ENCODE measurements at regions not wholly inside any gene's neighbourhood (a gene's known extent, or its start where the extent isn't known, plus 50 kb on each side); places are given as distances from the start of the nearest gene placed in this dataset.
"Not testable (repeated sequence)": the region's sequence is repeated elsewhere in the genome, so short reads cannot be mapped to it uniquely, and the experiment has no call there.

DNA sequence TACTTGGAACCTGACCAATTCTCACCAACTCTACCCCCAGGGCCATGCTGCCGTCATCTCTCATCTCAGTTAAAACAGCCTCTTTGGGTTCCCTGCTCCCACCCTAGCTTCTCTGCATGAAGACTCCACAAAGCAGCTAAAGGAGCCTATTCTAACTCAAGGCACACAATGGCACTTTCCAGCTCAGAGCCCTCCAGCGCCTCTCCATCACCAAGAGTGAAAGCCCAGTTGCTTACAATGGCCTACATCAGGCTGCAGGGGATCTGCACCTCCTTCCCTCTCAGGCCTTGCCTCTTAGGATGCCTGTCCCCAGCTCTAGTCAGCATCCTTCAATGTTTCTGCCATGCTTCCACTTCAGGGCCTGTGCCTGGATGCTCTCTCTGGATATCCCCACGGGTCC, 83.7 kb upstream of the GNAZ start:
- no peak for TF ChIP-seq CTCF (IDR thresholded peaks at IDR 0.05)
- no peak overlapping the region for H3K4me3 ChIP-seq
- ATAC-seq (no peak), DNase-seq (no peak)
- no peaks in the 10 kb centered on the region for H3K27me3 ChIP-seq
- no peaks in the 10 kb centered on the region for H3K4me1 ChIP-seq
- intact Hi-C loops (cut with DNase I) = no loop called here
- H3K9me3 ChIP-seq = no peaks in the 10 kb centered on the region
- H3K36me3 ChIP-seq = no peaks in the 10 kb centered on the region
- no peak overlapping the region for H3K27ac ChIP-seq

DNA sequence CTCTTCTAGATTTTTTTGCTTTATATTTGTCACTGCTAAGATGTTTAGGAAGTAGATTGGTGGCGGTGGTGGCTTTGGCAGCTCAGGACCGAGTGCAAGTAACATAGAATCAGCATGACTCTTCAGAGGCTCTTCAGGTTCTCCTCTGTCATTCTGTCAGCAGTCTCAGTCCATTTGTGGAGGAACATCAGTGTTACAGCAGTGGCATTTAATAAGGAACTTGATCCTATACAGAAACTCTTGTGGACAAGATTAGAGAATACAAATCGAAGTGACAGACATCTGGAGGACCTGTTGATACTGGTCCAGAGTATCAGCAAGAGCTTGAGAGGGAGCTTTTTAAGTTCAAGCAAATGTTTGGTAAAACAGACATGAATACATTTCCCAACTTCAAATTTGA, 82.2 kb upstream of the GNAZ start:
- H3K4me1 ChIP-seq = no peaks in the 10 kb centered on the region
- ATAC-seq = no peak
- H3K4me3 ChIP-seq = no peak overlapping the region
- no peaks in the 10 kb centered on the region for H3K9me3 ChIP-seq
- no peak for TF ChIP-seq CTCF (IDR thresholded peaks at IDR 0.05)
- H3K36me3 ChIP-seq = no peaks in the 10 kb centered on the region
- no peaks in the 10 kb centered on the region for H3K27me3 ChIP-seq
- intact Hi-C loops (cut with DNase I) = no loop called here
- no peak overlapping the region for H3K27ac ChIP-seq
- no peak for DNase-seq

GRCh38 chr22:22988785-22989184, 81.5 kb upstream of the GNAZ start:
- Histone ChIP-seq H3K4me3 (no peak overlapping the region), H3K27ac (no peak overlapping the region), H3K36me3 (no peaks in the 10 kb centered on the region), H3K4me1 (no peaks in the 10 kb centered on the region), H3K9me3 (no peaks in the 10 kb centered on the region), H3K27me3 (no peaks in the 10 kb centered on the region)
- no peak for TF ChIP-seq CTCF (IDR thresholded peaks at IDR 0.05)
- no peak for ATAC-seq
- no peak for DNase-seq
- intact Hi-C loops (cut with DNase I) = no loop called here

DNA sequence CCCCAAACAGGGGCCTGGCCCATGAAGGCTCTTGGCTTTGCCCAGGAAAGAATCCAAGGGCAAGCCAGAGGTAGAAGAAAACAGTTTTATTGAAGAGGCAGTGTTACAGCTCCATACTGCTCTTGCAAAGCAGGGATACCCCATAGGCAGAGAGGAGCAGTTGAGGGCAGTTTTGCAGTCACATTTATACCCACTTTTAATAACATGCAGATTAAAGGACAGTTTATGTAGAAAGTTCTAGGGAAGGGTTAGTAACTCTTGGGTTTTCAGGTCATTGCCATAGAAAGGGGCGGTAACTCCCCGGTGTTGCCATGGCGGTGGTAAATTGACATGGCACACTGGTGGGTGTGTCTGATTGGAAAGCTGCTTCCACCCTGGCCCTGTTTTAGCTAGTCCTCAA, 80.5 kb upstream of the GNAZ start:
- intact Hi-C loops (cut with DNase I) = no loop called here

DNA sequence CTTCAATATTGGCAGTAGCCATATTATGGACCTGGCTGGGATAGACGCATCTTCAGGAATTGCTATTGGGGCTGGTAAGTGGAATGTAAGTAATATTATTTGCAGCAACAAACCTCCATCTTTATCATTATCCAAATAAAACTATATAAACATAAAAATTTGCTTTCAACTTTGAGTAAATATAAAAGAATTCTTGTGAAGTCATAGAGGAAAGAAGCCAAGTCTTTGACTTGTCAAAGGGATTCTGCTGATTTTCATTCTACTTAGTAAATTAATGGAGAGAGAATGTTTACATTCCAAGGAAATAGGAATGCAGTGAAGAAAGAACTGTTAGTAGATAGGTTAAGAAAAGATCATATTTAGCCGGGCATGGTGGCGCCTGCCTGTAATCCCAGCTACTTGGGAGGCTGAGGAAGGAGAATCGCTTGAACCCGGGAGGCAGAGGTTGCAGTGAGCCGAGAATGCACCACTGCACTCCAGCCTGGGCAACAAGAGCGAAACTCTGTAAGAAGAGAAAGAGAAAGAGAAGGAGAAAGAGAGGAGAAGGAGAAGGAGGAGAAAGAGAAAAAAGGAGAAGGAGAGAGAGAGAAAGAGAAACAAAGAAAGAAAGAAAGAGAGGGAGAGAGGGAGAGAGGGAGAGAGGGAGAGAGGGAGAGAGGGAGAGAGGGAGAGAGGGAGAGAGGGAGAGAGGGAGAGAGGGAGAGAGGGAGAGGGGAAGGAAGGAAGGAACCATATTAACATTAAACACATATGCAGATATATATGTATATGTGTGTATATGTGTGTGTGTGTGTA, 79.4 kb upstream of the GNAZ start:
- H3K4me1 ChIP-seq; H3K36me3 ChIP-seq; H3K9me3 ChIP-seq; H3K27me3 ChIP-seq; H3K27ac ChIP-seq; intact Hi-C loops (cut with DNase I); ATAC-seq; H3K4me3 ChIP-seq: not testable (repeated sequence)
- DNase-seq = peak in 1 of 4 donors; percentile 10

More for the DNA sequence above, 80.5 kb upstream of the GNAZ start:
- H3K27ac ChIP-seq = no peak overlapping the region
- ATAC-seq (no peak), DNase-seq (no peak)
- no peaks in the 10 kb centered on the region for H3K36me3 ChIP-seq
- H3K9me3 ChIP-seq = no peaks in the 10 kb centered on the region
- no peak for TF ChIP-seq CTCF (IDR thresholded peaks at IDR 0.05)
- H3K4me3 ChIP-seq = no peak overlapping the region
- H3K27me3 ChIP-seq = no peaks in the 10 kb centered on the region
- no peaks in the 10 kb centered on the region for H3K4me1 ChIP-seq

- Histone ChIP-seq H3K4me3 (no peak overlapping the region), H3K27ac (no peak overlapping the region), H3K27me3 (no peaks in the 10 kb centered on the region), H3K36me3 (no peaks in the 10 kb centered on the region), H3K4me1 (no peaks in the 10 kb centered on the region), H3K9me3 (peaks cover 0 to 16% of the 10 kb centered on the region in 2 donors)
- DNase-seq = no peak
- intact Hi-C loops (cut with DNase I) = no loop called here
- no peak for ATAC-seq
- no peak for TF ChIP-seq CTCF (IDR thresholded peaks at IDR 0.05)
These were observed 77.8 kb upstream of the GNAZ start for GRCh38 chr22:22992474-22992873.

All from left lung (tissue), 4 donors.